Inflammatory macrophage treated with lipopolysaccharide for 4 hours (primary cell): ENCODE measurements at regions not wholly inside any gene's neighbourhood (a gene's known extent, or its start where the extent isn't known, plus 50 kb on each side); places are given as distances from the start of the nearest gene placed in this dataset.
"Not testable (repeated sequence)": the region's sequence is repeated elsewhere in the genome, so short reads cannot be mapped to it uniquely, and the experiment has no call there.

Experiments
- DNase-seq: peaks from one replicate; pipeline ENCODE4 v3.0.0-alpha.2; 2020

DNA sequence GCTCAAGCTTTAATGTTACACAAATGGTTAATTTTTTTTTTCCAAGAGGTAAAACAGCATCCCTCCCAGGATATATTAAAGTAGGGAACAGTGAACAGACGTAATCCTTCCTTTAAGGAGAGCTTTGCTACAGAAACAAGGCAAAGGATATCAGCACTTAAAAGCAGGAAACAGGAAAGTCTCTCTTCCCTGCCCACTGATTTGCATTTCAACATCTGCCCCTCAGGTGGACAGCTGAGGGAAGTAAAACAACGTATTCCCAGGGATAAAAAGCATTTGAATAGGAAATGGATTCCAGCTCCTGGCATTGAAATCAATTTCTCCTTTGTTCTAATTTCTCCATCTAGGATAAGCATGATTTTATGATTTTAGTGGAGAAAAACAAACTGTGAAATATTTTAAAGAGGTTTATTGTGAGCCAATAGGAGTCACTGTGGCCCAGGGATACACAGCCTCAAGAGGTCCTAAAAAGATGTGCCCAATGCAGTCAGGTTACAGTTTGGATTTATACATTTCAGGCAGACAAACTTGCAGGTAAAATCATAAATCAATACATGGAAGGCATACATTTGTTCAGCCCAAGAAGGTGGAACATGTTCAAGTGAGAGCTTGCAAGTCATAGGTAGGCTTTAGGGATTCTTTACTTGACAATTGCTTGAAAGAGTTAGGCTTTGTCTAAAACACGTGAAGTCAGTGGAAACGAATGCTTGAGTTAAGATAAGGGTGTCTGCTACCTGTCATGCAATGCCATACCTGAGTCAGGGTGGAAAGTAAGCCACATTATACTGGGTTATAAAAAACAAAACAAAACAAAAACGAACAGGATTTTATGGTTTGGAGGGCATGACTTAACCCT, 286.2 kb upstream of the VWC2 start:
- no peak for DNase-seq

DNA sequence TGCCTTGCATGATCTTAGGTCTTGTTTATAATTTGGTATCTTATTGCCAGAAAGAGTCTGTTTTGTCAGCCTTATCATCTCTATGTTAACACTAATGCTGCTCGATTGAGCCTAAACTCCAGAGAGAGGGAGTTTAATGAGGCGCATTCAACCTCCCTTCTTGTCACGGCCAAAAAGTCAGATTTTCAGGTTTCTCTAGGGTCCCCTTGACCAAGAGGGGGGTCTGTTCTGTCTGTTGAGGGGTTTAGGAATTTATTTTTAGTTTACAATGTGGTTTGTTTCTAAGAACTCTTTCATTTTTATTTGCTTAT, 285.7 kb upstream of the VWC2 start:
- DNase-seq: no peak

DNA sequence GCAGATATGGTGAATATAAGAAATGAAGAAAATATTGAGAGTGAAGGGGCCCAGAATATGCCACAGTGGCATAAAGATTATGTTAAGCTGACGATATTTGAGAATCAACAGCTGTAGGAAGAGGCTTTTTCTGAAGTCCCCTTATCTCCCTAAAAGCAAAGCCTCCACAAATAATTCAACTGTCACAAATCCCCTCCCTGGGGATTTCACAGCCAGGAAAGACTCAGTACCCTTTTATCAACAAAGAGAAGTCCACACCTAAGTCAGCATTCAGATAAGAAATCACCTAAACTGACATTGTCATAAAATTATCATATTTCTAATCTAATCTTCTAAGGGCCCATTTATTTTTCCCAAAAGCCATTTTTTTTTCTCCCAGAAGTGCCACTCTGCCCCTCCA, 284.9 kb upstream of the VWC2 start:
- DNase-seq: no peak

DNA sequence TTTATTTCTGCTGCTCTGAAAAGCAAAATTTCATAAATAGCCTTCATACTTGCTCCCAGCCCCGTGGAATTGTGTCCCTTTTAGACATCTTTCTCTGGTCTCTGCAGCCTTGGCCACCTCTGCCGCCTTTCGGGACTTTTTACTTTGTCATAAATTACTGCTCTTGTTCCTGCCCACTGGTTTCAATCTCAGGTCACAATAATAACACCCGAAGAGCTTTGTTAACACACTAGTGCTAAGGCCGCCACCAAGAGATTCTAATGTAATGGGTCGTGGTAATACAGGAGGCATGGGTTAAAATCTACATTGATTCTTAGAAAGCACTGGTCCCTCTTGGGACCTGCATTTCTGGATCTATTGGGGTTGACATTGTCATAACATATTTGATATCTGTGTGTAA, 276.0 kb upstream of the VWC2 start:
- no peak for DNase-seq

DNA sequence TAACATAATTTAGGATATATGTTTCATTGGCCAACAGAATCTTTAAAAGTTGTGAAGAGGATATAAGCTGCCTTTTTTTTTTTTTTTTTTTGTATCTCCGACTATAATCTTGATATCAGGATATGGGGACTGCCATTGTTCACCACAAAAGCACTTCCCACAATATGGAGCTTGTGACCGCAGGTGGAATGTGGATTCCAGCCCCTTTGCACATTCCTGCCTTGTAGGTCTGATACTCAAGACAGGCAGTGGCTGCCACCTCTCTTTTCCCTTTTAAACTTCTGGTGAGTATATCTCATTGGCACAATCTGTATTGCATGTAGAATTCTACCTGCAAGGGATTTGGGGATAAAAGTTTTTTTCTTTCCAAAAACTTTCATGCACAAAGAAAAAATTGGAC, 272.7 kb upstream of the VWC2 start:
- no peak for DNase-seq

DNA sequence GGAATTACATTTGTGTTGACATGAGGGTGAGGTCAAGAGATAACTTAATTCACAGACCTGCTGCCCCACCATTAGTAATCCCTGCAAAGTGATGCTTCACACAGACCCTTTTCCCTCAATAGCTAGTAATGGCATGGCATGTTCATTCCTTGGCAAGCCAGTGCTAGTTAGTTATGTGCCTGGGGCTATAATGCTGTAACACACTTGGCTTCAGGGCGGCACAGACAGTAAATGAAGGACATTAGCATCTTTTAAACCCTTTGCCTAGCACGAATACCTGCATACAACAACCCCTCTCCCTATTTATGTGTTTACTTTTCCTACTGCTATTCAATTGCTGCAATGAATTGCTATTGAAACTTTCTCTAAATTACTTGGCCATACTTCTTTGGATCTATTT, 266.2 kb upstream of the VWC2 start:
- not testable (repeated sequence) for DNase-seq

DNA sequence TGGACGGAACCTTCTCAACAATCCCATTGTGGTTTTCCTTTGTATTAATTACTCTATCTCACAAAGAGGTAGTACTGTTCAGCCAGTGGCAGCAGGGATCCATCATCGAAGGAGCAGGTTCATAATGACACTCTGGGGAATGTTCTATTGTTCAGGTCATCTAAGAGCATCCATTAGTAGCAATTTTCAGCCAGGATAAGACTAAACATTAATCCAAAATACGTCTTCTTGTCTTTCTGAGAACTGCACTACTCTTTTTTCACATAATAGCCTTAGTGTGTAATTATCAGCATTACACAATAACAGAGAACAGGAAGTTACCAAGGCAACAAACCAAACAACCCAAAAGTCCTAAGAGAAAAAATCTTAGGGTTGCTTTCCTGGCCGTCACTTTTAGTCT, 259.5 kb upstream of the VWC2 start:
- peak; percentile 5 for DNase-seq

DNA sequence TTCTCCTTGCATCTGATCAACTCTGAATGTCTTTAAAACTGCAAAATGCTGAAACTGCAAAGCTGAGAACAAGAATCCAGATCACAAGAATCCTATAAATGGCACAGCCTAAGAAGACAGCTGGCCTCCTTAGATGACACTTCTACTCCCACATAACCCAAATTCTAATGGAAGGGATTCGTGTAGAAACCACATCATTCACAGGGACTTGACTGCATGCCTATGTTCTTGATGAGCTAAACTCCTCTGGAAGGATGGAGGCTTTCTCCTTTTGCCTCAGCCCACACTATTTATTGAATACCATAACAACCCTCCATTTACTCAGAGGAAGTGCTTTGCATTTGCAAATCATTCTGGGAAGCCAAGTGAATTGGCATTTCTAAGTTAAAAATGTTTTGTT, 252.5 kb upstream of the VWC2 start:
- no peak for DNase-seq

DNA sequence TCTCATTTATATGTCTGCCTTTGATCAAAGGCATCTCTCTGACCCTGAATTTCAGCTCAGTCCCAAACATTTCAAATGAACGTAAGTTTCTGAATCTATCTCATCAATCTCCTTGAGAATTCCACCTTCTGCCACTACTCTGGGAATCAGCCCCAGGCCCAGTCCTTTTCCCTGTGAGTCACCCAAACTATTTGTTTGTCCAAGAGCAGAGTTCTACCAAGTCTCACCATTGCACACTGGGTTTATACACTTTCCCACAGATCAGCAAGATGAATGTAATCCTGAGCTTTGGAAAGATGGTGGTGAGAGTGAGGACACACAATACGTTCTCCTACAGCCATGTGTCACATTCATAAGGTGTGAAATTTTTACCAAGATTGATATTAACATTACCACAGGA, 251.3 kb upstream of the VWC2 start:
- DNase-seq: no peak

DNA sequence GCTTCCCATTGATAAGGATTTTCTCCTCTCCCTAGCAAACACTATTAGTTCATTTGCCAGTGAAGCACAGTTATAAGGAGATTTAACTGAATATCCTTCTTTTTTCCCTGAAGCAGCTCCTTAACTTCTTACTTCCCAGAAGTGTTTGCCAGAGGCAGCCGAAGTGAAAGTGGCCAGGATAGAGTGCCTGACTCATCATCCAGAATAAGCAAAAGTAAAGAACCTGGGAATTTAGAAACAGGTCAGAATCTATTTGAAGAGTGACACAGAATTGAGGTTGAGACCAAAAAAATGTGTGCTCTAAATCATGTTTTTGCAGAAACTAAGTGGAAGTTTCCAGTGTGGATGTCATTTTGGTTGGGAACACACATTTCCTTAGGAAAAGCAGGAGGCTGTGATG, 249.6 kb upstream of the VWC2 start:
- no peak for DNase-seq

DNA sequence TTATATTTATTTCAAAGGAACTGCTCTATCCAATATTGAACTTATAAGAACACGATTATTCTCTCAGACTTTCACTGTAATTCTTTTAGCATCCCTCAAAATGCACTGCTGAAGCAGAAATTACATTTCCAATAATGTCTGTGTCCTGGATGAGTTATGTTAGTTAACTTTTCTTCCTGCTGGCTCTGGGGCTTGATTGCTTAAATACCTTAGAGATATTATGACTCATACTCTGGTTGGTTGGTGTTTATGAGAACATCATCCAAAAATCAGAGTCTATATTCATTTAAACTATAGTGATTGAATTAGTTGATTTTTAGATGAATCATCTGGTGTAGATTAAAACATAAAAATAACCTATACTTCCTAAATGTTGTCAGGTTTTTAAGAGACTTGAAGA, 246.3 kb upstream of the VWC2 start:
- DNase-seq: no peak

DNA sequence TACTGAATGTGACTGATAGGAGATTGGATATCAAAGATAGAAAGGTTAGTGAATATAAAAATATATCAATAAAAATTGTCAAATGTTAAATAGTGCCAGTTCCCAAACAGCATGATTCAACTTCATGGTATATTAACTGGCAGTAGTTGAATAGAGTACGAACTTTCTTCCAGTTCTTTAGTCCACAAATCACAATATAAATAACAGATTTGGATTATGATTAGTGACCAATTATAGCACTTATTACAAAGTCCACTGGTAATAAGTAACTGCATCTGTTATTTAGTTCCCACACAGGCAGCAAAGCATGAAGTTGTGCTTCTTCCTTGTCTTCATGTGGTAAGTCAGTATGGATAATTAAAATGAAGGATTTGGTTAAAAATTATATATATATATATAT, 243.0 kb upstream of the VWC2 start:
- DNase-seq: no peak

DNA sequence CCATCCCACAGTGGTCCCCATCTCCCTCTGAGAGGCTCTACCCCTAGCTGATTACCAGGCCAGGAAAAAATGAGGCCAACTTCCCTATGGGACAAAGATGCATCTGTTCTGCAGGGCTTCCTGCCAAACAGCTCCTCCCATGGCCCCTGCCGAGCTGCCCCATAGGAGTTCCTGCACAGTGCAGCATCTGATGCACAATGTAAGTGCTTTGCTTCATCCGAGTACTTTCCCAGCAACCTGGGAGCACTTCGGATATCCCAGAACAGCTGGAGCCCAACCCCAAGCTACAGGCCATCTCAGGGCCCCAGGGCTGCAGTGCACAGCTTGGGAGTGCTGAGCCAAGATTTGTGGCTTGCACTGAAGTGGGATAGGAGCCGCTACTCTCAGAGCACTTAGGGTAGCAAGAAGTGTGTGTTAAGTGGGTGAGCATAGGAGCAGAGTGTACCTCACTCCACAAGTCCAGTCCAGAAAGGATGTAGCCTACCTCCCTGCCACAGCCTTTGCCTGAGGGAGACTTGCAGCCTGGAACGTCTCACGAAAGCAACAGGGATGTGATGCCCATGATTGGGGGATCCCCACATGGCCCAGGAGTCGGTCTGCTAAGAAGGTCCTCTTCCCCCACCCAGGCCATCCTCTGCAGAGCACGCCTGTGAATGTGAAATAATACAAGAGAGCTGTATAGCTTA, 209.6 kb upstream of the VWC2 start:
- no peak for DNase-seq

DNA sequence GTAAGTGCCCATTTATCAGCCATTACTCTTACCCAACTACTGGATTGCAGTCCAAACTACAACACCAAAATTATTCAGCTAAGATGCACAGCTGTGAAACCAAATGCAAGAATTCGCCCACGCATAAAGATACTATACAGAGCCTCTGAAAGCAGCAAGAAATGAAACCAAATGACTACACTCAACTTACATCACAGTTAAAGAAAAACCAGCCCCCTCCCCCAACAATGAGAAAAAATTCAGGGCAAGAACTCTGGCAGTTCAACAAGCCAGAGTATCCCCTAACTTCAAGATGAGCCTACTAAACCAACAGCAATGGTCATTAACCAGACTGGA, 209.1 kb upstream of the VWC2 start:
- DNase-seq: peak; percentile 20

DNA sequence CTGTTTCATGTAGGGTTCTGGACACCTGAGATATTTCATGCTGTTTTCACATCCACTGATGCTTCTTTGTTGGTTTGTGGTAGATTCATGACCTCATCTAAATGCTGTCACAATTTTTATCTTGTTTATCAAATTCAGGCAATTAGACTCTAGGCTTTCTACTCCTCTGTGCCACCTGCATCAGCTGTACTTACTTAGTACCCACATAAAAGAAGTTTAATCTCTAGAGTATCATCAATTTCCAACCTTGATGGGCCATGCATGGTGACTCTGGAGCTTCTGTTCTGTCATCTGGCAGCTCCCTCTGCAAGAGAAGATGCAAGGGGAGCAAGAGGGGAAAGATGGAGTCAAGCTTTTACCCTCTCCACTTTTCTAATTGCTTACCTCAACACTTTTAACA, 195.9 kb upstream of the VWC2 start:
- DNase-seq: no peak

DNA sequence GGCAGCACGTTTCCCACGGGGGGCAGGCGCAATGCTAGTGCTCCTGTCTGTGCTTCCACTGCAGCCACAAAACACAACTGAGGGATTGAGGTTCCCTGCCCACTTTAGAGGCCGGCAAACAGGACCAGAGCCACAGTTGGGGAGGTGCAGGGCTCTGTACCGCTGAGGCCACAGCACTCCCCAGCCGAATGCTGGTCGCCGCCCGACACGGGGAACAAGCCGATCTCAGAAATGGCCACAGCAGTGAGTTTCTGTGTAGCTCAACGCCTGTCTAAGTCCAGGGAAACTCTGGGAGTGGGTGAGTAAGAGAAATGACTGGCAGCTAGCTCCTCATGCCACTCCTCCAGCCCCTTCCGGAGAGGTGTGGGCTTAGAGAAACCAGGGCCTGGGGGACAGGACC, 194.0 kb upstream of the VWC2 start:
- DNase-seq: no peak

DNA sequence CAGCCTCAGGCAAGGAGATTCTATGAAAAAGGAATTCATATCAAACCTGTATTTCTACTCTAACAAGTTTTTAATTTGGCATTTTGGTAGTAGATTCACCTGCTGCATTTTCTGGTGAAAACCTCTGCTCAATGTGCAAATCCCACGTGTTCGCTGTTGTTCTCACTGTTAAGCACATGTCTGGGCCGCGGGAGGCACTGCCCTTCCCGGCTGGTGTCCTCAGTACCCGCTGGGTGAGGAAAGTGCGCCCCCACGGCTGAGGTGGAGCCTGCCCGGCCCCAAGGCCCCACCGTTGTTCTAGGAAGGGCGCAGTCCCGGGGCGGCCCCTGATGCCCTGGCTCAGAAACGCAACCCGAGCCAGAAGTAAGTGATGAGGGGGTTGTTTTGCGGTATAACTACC, 193.4 kb upstream of the VWC2 start:
- no peak for DNase-seq

DNA sequence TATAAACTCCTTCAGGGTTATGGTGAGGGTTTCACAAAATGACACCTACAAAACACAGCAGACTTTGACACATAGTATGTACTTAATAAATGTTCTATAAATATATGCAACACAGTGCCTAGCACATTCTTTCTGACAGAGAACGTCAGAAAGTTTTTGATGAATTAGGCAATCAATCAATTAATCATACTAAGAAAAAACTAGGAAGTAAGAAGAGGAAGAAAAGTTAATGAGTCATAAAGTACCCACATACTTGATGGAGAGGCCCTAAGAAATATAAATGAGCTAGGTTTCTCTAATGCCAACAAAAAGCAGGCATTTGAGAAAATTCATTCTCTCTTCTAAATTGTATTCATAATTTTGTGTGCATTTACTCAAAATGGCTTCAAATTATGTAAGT, 192.7 kb upstream of the VWC2 start:
- DNase-seq: peak; percentile 68

DNA sequence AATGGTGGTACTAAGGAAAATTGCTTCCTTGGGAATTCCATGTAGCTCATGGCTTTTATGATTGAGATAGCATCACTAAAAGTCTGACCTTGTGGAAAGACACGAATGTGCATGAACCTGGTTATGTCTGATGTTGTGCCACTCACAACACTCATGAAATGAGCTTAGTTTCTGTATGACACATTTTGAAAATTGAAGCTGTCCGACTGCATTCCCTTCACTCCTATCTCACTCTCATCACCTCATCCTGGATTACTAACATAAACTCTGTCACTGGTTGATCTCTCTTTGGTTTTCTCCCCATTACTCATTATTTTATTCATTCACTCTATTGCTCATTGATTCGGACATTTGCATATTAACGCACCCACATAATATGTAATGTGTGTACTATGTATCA, 190.0 kb upstream of the VWC2 start:
- DNase-seq: no peak

DNA sequence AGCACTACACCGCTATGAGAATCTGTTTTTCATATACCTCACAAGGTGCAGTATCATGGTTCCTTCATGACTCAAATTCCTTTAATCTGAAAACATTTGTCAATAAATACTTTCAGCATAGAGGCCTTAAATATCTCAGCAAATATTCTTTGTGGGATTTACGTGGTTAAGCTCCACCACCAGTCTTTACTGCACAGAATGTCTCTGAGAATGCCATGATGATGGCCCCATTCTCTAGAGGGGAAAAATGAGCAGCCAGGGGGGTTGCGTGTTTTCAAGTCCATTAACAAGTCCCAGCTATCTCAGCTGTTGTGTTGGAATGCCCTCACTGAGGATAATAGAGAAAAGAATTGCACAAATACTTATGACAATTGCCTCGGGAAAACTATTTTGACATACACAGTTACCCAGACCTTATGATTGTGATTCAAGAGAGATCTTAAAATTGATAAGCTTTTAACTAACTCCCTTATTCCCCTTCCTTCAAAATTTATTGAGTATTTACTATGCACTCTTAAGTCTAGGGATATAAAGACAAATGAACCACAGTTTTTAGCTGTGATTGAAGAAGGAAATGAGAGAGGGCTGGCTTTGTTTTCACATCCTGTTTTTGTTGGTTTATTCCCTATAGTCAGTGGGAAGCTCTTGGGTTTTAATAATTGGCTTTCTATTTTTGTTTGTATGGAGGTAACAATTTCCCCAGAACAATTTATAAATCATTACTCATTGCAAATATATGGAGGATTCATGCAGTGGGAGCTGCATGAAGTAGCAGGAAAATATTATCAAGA, 176.5 kb upstream of the VWC2 start:
- DNase-seq: peak; percentile 37

DNA sequence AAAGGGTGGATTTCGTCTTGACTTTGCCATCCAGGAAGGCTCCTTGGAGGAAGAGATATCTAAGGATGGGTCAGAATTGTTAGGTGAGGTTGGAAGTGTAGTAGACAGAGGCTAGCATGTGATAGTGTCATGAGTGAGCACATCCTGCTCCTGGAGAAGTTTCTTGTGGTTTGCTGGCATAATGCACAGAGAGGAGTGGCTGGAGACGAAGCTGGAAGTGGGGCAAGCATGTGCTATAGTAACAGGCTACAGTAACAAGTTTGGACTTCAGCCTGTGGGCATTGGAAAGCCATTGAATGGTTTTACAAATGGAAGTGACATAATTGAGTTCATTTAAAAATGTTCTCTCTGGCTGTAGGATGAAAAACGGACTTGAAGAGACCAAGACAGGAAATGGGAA, 175.6 kb upstream of the VWC2 start:
- DNase-seq: peak; percentile 19

DNA sequence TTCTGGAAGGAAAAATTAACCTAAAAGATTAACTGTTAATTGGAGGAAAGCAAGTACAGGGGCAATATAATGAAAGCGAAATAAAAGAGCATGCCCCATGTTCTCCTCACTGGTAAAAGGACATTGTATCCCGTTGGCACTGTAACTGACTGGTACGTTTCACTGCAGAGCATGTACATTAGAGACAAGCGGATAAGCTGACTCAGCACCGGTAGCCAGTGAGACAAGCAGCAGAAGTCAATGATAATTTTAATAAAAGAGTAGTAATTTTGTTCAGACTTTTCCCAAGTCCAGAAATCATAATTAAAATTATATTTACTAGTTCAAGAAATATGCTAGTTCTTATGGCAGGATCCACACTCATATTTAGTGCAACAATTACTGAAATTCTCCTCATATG, 161.5 kb upstream of the VWC2 start:
- DNase-seq: no peak

DNA sequence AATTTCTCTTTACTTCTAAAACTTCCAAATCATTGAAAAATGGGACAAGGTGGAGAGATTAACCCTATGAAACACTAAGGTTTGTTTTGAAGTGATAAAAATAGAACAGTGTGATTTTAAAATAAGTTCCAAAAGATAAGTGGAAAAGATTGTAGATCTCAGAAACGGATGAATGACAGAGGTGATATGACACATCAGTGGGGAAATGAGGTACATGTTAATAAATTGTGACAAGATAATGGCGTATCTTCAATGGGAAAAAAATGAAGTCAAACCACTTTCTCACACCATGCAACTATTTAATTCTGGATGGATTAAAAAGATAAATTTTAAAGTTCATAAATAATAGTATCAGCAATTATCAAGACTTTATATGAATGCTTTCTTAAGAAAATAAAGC, 159.7 kb upstream of the VWC2 start:
- no peak for DNase-seq

DNA sequence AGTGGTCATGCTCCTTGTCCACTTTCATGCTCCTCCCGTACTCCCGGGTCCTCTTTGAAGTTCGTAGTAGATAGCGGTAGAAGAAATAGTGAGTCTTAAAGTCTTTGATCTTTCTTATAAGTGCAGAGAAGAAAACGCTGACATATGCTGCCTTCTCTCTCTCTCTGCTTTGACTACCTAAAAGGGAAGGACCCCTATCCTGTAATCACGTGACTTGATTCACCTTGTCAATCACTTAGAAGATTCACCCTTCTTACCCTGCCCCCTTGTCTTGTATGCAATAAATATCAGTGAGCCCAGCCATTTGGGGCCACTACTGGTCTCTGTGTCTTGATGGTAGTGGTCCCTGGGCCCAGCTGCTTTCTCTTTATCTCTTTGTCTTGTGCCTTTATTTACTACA, 158.5 kb upstream of the VWC2 start:
- DNase-seq: not testable (repeated sequence)
